NOMO-1 (cell line): ENCODE measurements at regions not wholly inside any gene's neighbourhood (a gene's known extent, or its start where the extent isn't known, plus 50 kb on each side); places are given as distances from the start of the nearest gene placed in this dataset.
"Not testable (repeated sequence)": the region's sequence is repeated elsewhere in the genome, so short reads cannot be mapped to it uniquely, and the experiment has no call there.

Experiments
- DNase-seq, 2 experiments: peaks; one replicate each; lab custom pipeline; 2025; ENCODE audit not compliant: unreplicated experiment in 2 of 2; lab: John Stamatoyannopoulos, UW

DNA sequence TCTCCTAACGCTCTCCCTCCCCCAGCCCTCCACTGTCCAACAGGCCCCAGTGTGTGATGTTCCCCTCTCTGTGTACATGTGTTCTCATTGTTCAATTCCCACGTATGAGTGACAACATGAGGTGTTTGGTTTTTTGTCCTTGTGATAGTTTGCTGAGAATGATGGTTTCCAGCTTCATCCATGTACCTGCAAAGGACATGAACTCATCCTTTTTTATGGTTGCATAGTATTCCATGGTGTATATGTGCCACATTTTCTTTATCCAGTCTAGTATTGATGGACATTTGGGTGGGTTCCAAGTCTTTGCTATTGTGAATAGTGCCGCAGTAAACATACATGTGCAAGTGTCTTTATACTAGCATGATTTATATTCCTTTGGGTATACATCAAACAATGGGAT is 347.4 kb downstream of the MAGEE1 start:
- not testable (repeated sequence) for DNase-seq

DNA sequence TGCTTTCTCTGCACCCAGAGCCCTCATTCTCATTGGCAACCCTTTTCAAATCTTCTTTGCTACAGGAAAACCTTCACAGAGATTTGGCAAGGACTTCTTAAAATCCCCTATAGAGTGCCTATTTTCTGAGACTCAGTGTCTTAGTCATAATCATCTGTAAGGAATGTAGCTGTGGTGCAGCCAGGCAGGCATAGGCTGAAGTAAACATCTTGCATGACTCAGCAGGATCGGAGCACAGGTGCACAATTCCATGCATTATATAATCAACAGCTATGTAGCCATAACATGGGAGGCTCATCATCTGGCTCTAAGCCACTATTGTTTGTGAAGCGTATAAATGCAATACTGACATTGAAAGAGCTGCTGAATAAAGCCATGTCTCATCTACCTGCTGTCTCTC is 368.8 kb downstream of the MAGEE1 start:
- DNase-seq, result no peak

DNA sequence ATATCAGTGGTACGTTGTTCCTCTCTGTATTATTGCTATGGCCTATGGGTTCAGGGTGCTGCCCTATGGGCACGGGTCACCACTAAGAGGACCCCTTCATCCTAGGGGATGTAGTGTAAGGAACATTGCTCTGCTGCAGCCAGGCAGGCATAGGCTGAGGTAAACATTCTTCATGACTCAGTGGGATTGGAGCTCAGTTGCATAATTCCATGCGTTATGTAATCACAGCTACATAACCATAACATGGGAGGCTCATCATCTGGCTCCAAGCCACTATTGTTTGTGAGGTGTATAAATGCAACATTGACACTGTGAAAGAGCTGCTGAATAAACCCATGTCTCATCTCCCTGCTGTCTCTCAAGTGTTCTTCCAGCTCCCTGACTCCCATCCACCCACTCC is 375.2 kb downstream of the MAGEE1 start:
- no peak for DNase-seq

DNA sequence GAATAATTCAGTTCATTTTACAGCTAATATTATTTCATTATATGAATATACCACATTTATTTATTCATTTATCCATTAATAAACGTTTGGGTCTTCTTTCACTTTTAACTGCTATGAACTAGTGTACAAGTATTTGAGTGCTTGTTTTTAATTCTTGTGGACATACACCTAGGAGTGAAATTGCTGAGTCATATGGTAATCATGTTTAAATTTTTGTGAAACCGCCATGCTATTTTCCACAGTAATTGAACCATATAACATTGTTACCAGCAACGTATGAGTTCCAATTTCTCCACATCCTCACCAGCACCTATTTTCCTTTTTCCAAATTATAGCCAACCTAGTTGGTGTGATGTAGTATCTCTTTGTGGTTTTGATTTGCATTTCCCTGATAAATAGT is 388.2 kb downstream of the MAGEE1 start:
- no peak for DNase-seq

DNA sequence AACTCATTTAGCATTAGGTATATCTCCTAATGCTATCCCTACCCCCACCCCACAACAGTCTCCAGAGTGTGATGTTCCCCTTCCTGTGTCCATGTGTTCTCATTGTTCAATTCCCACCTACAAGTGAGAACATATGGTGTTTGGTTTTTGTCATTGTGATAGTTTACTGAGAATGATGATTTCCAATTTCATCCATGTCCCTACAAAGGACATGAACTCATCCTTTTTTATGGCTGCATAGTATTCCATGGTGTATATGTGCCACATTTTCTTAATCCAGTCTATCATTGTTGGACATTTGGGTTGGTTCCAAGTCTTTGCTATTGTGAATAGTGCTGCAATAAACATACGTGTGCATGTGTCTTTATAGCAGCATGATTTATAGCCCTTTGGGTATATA is 389.8 kb downstream of the MAGEE1 start:
- not testable (repeated sequence) for DNase-seq

DNA sequence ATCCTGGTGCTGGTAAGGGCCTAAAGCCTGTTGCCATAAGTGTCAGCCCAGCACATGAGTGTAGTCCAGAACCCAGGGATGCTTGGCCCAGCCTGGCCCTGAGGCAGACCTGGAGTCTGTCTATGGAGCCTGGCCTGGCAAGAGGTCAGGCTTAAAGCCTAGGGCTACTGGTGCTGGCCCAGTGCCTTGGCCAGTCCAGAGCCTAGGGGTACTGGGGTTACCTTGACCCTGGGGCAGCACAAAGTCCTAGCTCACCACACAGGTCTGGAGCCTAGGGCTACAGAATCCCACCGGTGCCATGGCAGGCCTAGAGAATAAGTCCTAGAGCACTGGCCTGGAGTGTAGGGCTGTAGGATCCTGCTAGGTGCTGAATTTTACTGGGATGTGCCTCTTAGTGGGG is 393.8 kb downstream of the MAGEE1 start:
- no peak for DNase-seq

DNA sequence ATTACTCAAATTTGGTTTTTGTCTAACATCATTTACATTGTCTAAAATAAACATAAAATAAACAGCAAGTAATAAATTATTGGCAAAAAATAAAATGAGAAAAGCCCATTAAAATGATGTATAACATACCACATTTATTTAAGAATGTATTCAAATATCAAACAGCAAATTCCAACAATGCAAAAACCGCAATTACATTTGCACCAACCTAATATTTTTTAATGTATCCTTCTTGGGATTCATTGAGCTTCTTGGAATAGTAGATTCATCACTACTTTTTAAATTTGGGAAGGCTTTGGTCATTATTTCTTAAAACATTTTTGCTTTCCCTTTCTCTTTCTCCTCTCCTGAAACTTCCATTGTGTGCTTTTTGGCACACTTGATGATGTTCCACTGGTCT is 400.2 kb downstream of the MAGEE1 start:
- no peak for DNase-seq

DNA sequence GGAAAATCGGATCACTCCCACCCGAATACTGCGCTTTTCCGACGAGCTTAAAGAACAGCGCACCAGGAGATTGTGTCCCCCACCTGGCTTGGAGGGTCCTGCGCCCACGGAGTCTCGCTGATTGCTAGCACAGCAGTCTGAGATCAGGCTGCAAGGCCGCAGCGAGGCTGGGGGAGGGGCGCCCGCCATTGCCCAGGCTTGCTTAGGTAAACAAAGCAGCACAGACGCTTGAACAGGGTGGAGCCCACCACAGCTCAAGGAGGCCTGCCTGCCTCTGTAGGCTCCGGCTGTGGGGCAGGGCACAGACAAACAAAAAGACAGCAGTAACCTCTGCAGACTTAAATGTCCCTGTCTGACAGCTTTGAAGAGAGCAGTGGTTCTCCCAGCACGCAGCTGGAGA is 413.4 kb downstream of the MAGEE1 start:
- DNase-seq, result not testable (repeated sequence)

DNA sequence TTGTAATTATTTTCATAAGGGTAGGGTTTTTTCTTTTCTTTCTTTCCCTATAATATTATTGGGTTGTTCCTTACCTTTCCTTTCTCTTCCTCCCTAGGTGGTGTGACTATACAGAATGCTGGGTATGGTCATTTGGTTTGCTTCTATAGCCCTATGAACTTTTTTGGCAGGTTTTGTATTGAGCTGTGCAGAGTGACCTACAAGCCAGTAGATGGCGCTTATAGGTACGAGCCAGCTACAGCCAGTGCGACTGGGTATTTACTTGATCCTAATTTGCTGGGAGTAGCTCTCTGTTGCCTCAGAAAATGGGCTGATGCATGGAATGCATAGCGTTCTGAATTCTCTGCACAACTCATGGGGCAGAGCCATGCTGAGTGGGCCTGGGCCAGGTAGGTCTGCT is 423.3 kb downstream of the MAGEE1 start:
- DNase-seq, result no peak

DNA sequence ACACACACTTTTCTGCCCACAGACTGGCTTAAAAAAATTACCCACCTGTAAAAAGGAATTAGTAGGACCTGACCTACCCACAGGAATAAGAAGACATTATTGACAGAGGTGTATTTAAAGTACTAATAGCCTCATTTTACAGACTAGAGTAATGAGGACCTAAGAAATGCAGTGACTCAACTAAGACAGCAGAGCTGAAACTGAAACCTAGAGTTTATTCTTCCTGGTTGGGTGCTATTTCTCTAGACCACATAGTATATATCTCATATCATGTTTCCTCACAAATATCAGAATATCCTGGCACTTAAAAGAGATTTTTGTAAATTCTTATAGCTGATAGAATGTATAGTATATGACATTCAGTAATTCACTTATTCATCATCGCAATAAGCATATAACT is 435.0 kb downstream of the MAGEE1 start:
- DNase-seq, result no peak

DNA sequence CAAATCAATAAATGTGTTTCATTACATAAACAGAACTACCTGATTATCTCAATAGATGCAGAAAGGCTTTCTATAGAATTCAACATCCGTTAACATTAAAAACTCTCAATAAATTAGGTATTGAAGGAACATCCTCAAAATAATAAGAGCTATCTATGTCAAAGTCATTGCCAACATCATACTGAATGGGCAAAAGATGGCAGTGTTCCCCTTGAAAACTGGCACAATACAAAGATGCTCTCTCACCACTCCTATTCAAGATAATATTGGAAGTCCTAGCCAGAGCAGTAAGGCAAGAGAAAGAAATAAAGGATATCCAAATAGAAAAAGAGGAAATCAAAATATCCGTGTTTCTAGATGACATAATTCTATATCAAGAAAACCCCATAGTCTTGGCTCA is 466.4 kb downstream of the MAGEE1 start:
- no peak for DNase-seq

DNA sequence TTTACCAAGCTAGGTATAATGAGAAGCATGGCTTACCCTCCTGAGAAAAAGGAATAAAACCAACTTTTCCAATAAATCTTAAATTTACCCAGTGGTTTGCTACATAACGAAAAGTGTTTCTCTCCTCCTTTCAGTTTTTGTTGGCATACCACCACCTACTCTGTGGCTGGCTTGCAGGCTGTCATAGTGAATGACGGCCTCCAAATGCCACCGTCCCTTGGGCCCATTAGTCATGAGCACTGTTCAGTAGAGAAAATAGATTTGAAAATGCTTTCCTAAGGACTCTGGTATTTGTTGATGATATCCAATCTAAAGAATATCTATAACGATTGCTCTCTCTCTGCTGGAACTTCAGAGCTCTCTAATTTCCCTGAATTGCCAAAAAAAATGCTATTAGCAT is 488.3 kb downstream of the MAGEE1 start:
- no peak for DNase-seq

DNA sequence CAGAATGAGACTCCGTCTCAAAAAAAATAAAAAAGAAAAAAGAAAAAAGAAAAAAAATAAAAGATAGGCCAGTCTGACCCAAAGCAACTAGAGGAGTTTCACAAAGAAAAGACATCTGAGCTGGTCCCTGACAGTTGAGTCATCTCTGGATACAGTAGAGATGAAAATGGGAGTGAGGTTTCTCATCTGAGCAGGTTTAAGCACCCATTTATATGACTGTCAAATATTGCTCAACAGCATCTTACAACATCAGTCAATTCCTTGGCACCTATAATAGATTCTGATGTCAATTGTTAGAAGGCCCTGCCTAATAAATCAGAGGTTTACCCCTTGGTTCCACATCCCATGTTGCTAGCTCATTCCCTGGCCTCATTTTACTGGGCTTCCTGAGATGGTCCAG is 490.5 kb downstream of the MAGEE1 start:
- no peak for DNase-seq

DNA sequence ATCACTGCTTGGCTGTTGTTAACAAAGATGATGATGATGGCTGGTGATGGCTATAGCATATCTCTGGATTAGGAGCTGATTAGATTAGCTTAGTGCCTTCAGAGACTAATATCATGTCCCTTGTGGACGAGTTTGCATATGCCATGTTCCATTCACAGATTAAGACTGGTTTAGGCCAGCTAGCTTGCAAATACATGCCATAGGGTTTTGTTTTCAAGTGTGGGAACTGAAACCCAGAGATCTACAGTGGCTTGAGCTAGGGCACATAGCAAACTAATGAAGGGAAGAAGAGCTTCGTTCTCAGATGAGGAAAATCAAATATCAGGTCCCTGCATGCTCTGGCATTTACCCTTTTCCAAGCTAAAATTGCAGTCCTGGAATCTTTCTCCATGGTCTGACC is 492.3 kb downstream of the MAGEE1 start:
- DNase-seq, result no peak

DNA sequence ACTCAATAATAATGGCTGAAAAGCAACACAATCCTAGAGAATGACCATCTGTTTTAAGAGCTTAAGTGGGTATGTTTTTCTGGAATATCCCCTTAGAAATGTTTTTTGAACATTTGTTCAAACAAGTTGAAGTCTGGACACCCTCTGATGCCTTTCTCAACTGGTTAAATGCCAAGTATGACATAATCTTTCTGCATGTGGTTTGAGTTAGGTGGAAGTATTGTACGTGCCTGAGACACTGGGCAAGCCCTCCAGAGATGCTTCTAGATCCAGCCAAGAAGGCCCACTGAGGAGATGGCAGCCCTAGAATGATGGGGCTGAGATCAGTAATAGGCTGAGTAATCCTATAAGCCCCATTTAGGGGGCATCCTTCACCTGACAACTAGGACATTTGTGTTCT is 493.1 kb downstream of the MAGEE1 start:
- DNase-seq, result no peak

DNA sequence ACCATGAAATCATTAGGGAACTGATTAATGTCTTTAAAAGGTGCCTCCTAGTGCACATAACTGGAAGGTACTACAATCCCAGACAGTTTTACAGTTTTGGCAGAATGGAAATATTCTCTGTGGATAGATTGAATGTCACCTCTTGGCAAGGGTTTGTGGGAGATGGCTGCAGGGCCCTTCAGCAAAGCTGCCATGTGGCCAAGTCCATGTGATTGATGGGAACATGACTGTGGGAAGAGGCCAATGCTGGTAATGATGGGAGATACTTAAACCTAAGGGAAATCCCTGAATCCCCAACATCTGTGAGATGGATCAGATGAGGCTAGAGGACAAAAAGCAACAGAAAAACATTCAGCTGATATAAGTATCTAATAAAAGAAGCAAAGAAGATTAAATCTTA is 493.7 kb downstream of the MAGEE1 start:
- DNase-seq, result no peak

DNA sequence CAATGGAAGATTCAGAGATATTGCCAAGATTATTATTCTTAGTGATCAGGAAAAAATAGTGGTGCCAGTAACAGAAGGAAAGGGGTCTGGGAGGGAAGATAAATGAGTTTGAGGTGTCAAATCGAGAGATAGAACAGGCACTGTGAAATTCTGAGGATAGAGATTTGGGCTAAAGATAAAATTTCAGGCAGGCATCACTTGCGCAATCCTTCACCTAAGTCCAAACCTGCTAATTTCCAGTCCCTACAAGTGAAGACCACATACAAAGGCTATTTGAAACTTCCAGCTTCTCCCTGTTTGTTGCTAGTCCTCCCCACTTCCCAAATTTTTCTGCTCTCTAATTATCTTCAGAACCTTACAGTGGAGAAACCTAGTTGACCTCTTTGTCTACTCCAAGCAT is 494.6 kb downstream of the MAGEE1 start:
- no peak for DNase-seq

DNA sequence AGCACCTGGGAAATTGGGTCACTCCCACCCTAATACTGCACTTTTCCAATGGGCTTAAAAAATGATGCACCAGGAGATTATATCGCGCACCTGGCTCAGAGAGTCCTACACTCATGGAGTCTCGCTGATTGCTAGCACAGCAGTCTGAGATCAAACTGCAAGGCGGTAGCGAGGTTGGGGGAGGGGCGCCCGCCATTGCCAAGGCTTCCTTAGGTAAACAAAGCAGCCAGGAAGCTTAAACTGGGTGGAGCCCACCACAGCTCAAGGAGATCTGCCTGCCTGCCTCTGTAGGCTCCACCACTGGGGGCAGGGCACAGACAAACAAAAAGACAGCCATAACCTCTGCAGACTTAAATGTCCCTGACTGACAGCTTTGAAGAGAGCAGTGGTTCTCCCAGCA is 497.1 kb downstream of the MAGEE1 start:
- not testable (repeated sequence) for DNase-seq

DNA sequence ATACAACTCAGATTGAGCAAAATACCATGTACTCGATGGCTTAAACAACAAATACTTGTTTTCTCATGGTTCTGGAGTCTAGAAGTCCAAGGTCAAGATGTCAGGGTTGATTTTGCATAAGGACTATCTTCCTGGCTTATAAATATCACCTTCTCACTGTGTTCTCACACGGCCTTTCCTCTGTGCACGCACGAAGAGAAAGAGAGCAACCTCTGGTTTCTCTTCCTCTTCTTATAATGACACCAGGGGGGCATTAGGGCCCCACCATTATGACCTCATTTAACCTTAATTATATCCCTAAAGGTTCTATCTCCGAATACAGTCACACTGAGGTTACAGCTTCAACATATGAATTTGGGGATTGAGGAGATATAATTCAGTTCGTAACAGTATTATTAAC is 504.0 kb downstream of the MAGEE1 start:
- no peak for DNase-seq

DNA sequence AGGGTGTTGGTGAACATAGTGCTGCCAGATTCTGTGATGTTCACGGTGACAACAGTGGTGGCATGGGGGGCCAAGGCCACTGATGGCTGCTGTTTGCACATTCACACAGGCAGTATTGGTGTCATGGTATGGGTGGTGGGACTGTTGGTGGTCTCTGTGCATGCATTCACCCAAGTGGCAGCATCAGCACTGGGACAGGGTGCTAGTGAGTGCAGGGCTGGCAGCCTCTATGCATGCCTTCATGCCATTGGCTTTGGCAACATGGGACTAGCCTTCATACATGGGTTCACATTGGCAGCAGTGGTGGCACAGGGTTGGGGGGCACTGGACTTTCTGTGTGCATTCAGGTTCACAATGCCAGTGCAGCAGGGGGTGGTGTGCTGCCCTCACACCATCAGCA is 489.7 kb upstream of the FGF16 start:
- DNase-seq, result no peak

DNA sequence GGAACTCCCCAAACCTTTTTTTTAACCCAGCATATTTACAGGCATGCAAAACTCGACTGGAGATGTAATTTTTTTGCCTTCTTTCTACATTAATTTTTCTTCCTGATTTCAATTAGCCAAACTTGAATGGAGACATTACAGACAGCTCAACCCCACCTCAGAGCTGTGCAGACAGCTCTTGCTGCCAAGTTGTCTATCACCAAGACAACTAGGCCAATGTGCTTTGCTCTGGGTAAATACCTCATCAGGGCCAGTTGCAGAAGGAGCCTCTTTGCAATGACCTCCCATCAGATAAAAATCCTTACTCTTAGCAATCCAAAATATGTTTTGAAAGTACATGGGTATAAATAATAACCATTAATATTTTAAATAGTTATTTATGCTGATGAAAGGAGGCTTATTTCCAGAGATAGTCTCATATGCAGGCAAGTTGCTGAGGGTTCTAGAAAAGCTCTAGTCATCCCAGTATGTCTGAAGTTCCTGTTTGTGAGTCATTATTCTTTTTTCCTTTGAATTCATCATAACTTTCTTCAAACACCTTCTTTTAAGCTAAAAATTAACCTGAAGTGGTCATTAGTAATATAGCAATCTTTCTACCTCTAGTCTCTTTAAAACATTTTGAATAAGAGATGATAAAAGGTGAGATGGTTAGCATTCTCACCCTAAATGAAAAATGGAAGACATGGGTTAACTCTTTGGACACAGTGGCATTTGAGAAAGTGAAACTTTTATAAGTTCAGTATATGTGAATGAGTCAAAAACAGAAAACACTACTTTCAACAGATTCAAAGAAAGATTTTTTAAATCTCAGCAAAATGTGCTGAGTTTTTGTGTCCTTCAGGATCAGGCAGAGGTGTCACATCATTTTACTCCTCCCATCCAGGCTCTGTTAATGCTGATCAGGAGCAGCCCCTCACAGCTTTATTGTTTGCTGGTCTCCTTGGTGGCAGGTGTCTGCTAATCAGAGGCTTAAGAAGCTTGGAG is 475.5 kb upstream of the FGF16 start:
- no peak for DNase-seq

DNA sequence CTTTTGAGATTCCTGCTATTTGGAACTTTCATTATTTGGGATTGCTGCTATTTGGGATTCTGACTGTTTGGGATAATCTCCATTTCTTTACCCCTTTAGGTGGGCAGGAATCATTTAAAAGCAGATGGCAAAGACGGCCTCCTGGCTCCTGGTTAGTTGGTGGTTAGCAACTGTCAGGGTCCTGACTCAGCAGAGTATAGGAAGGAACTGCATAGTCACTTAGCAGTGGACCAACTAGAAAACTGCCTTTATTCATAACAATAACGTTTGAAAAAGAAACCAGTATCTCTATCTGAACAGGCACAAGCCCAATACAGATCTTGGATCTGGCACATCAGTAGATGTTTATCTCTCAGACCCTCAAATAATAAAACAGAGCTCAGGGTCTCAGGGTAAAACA is 469.7 kb upstream of the FGF16 start:
- DNase-seq, result no peak

DNA sequence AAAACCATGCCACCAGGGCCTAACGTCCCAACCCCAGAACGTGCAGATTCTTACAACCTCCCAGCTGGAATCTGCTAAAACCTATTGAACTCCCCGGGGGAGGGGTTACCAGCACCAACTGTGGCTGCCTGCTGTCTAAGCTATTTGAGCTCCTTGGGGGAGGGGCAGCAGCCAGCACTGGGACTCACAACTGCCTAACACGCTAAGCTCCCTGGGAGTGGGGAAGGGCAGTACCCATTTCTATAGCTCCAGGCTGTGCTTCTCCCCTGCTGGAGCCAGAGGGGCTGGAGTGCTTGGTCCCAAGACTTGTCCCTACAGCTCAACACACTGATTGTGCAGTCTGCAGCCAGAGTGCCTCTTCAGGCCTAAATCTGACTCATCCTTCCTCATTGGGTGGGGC is 459.8 kb upstream of the FGF16 start:
- no peak for DNase-seq
